Gastroesophageal sphincter (tissue), 4 donors: ENCODE measurements at regions not wholly inside any gene's neighbourhood (a gene's known extent, or its start where the extent isn't known, plus 50 kb on each side); places are given as distances from the start of the nearest gene placed in this dataset.

Source experiments
- ATAC-seq: fragments of 150-250 bp; one replicate; pipeline ENCODE4 v1.9.1; 2016; ENCODE audit warnings: mild to moderate bottlenecking, moderate library complexity
- H3K27ac ChIP-seq, 4 donors: fragments of 200-600 bp; sonication (generic) in 3 of 4; 1 replicate in 3 of 4; 2 replicates in 1 of 4; pipeline ENCODE4 v1.5.1; 2016 to 2019
- H3K27me3 ChIP-seq: fragments of 200-600 bp; sonication (generic); one replicate; pipeline ENCODE4 v1.5.1; 2019
- H3K36me3 ChIP-seq, 2 donors: fragments of 200-600 bp; sonication (generic); one replicate each; pipeline ENCODE4 v1.5.1; 2019; ENCODE audit warnings: control low read depth in 1 of 2
- H3K4me1 ChIP-seq, 3 donors: fragments of 200-600 bp; sonication (generic); 1 replicate in 2 of 3; 2 replicates in 1 of 3; pipeline ENCODE4 v1.5.1; 2016 to 2019; ENCODE audit warnings: control low read depth in 2 of 3
- H3K4me3 ChIP-seq, 2 donors: fragments of 200-600 bp; sonication (generic); one replicate each; pipeline ENCODE4 v1.5.1; 2019; ENCODE audit warnings: mild to moderate bottlenecking in 1 of 2, moderate library complexity in 1 of 2
- H3K9me3 ChIP-seq, 3 donors: fragments of 200-600 bp; sonication (generic); one replicate each; pipeline ENCODE4 v1.5.1; 2017 to 2019; ENCODE audit warnings: control low read depth in 2 of 3
- EP300 ChIP-seq: sonication (generic); formaldehyde crosslinking; IDR thresholded peaks from one replicate; pipeline ENCODE4 v1.6.1; 2017; ENCODE audit warnings: antibody characterized with exemption, mild to moderate bottlenecking
- POLR2A ChIP-seq, 2 donors: fragments of 450-650 bp; IDR thresholded peaks; one replicate each; pipeline ENCODE4 v1.6.1; 2017; ENCODE audit warnings: antibody characterized with exemption in 2 of 2, mild to moderate bottlenecking in 2 of 2, moderate library complexity in 1 of 2
- POLR2AphosphoS5 ChIP-seq: sonication (generic); formaldehyde crosslinking; IDR thresholded peaks from one replicate; pipeline ENCODE4 v1.6.1; 2017; ENCODE audit warnings: antibody characterized with exemption
- WGBS, 2 donors: methylation state at CpG; one replicate each; pipeline ENCODE4 v1.1.5; 2018; ENCODE audit warnings: low coverage in 1 of 2; 5-methylcytosine and 5-hydroxymethylcytosine counted together
- TF ChIP-seq, protein P1 (sequence below), 4 experiments: fragments of 200-600 bp in 2 of 4; fragments of 450-650 bp in 2 of 4; sonication (generic) in 1 of 4; IDR thresholded peaks; one replicate each; pipeline ENCODE4 v1.5.1; 2017 to 2019; ENCODE audit warnings: antibody characterized with exemption in 4 of 4, mild to moderate bottlenecking in 2 of 4, moderate library complexity in 2 of 4

DNA sequence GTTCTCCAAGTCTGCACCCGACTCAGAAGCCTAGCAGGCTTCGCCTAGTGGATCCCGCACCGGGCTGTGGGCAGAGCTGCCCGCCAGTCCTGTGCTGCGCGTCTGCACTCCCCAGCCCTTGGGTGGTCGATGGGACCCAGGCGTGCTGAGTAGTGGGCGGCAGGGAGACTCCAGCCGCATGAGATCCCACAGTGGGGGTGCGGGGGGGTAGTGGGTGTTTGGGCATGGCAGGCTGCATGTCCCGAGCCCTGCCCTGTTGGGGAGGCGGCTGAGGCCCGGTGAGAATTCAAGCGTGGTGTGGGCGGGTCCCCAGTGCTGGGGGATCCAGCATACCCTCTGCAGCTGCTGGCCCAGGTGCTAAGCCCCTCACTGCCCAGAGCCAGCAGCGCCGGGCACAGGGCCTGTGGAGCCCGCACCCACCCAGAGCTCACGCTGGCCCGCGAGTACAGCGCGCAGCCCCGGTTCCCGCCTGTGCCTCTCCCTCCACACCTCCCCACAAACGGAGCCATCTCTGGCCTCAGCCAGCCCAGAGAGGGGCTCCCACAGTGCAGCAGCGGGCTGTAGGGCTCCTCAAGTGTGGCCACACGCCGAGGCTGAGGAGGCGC is 53.9 kb upstream of the BNC2 start:
- H3K4me3 ChIP-seq = no peak overlapping the region
- WGBS, 2 donors = no CpG with 5 or more reads among the region's 32 CpGs
- H3K27me3 ChIP-seq = no peaks in the 10 kb centered on the region
- no peaks in the 10 kb centered on the region for H3K36me3 ChIP-seq
- no peaks in the 10 kb centered on the region for H3K4me1 ChIP-seq
- ATAC-seq = no peak
- no peak overlapping the region for H3K27ac ChIP-seq
- TF ChIP-seq EP300 (no peak), POLR2A (IDR thresholded peaks at IDR 0.05) (no peak), POLR2AphosphoS5 (no peak)
- TF ChIP-seq, protein P1, sequence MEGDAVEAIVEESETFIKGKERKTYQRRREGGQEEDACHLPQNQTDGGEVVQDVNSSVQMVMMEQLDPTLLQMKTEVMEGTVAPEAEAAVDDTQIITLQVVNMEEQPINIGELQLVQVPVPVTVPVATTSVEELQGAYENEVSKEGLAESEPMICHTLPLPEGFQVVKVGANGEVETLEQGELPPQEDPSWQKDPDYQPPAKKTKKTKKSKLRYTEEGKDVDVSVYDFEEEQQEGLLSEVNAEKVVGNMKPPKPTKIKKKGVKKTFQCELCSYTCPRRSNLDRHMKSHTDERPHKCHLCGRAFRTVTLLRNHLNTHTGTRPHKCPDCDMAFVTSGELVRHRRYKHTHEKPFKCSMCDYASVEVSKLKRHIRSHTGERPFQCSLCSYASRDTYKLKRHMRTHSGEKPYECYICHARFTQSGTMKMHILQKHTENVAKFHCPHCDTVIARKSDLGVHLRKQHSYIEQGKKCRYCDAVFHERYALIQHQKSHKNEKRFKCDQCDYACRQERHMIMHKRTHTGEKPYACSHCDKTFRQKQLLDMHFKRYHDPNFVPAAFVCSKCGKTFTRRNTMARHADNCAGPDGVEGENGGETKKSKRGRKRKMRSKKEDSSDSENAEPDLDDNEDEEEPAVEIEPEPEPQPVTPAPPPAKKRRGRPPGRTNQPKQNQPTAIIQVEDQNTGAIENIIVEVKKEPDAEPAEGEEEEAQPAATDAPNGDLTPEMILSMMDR (IDR thresholded peaks at IDR 0.05) = no peak
- H3K9me3 ChIP-seq = no peaks in the 10 kb centered on the region

DNA sequence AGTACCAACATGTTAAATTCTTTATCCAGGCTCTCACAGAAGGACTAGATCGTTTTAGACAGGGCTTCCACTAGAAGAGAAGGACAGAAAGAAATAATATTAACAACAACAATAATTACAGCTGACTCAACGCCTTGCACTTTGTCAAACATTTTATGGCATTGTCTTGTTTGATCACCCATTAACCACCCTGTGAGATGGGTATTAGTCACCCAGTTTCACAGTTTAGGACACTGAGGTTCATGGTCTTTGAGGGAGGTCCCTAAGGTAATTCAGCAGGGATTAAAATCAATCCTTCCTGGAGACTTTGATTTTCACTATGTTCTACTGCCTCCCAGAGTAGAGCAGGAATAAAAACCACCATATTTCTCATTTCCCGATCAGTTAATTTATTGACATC is 51.4 kb upstream of the BNC2 start:
- no peaks in the 10 kb centered on the region for H3K36me3 ChIP-seq
- H3K9me3 ChIP-seq = no peaks in the 10 kb centered on the region
- H3K4me3 ChIP-seq = no peak overlapping the region
- H3K4me1 ChIP-seq = no peaks in the 10 kb centered on the region
- 63% methylated on average over 3 of the region's 3 CpGs for WGBS, 2 donors
- no peaks in the 10 kb centered on the region for H3K27me3 ChIP-seq
- TF ChIP-seq POLR2A (IDR thresholded peaks at IDR 0.05) = no peak
- no peak overlapping the region for H3K27ac ChIP-seq
- ATAC-seq = no peak
